HepG2 (cell line): ENCODE measurements at regions not wholly inside any gene's neighbourhood (a gene's known extent, or its start where the extent isn't known, plus 50 kb on each side); places are given as distances from the start of the nearest gene placed in this dataset.

Experiments used
- BCLAF1 ChIP-seq: fragments of 450-650 bp; IDR thresholded peaks from 2 replicates; pipeline ENCODE4 v1.6.1; 2017; ENCODE audit warnings: mild to moderate bottlenecking
- CEBPB ChIP-seq: IDR thresholded peaks from 2 replicates; pipeline ENCODE4 v1.6.1; 2011; ENCODE audit warnings: low read depth, low read length, improper control_type of control experiment, borderline replicate concordance
- CTCF ChIP-seq: sonication (generic); formaldehyde crosslinking; IDR thresholded peaks from 2 replicates; pipeline ENCODE4 v1.5.0; 2020; ENCODE audit warnings: mild to moderate bottlenecking, missing genetic modification reagents, moderate library complexity
- HOXA9 ChIP-seq: sonication (generic); formaldehyde crosslinking; IDR thresholded peaks from 2 replicates; pipeline ENCODE4 v1.8.1; 2022; ENCODE audit warnings: missing genetic modification reagents, mild to moderate bottlenecking, moderate library complexity, borderline replicate concordance
- KIAA2018 ChIP-seq: sonication (generic); formaldehyde crosslinking; IDR thresholded peaks from 2 replicates; pipeline ENCODE4 v1.5.0; 2020; ENCODE audit warnings: mild to moderate bottlenecking, missing genetic modification reagents, borderline replicate concordance
- STAT6 ChIP-seq: sonication (generic); formaldehyde crosslinking; IDR thresholded peaks from 2 replicates; pipeline ENCODE4 v1.4.0; 2020; ENCODE audit warnings: missing genetic modification reagents, mild to moderate bottlenecking, borderline replicate concordance
- TRIM22 ChIP-seq: fragments of 450-650 bp; IDR thresholded peaks from 2 replicates; pipeline ENCODE4 v1.6.1; 2017
- ZBTB7A ChIP-seq: sonication (generic); formaldehyde crosslinking; IDR thresholded peaks from 2 replicates; pipeline ENCODE4 v1.8.0; 2022; ENCODE audit warnings: mild to moderate bottlenecking, missing genetic modification reagents

GRCh38 chr7:121744877-121745276 lies 128.1 kb upstream of the PTPRZ1 start:
- TF ChIP-seq CTCF (CRISPR knock-in tag), result no peak
- no peak for TF ChIP-seq ZBTB7A (CRISPR knock-in tag)
- no peak for TF ChIP-seq STAT6 (CRISPR knock-in tag)
- TF ChIP-seq HOXA9 (CRISPR knock-in tag), result no peak
- no peak for TF ChIP-seq KIAA2018 (CRISPR knock-in tag)
- TF ChIP-seq BCLAF1, result no peak
- no peak for TF ChIP-seq CEBPB
- TF ChIP-seq TRIM22, result no peak
